ENCODE measurements at regions not wholly inside any gene's neighbourhood (a gene's known extent, or its start where the extent isn't known, plus 50 kb on each side); places are given as distances from the start of the nearest gene placed in this dataset.

GRCh38 chr6:135126034-135126433, 55.1 kb upstream of the MYB start:
- TF ChIP-seq CTCF (conservative IDR thresholded peaks at IDR 0.05; ENCODE audit: low read length) (no peak), EZH2phosphoT487 (IDR thresholded peaks at IDR 0.05; ENCODE audit: borderline replicate concordance) (no peak)
